Ascending aorta (tissue), 2 donors: ENCODE measurements at regions not wholly inside any gene's neighbourhood (a gene's known extent, or its start where the extent isn't known, plus 50 kb on each side); places are given as distances from the start of the nearest gene placed in this dataset.

Experiments
- DNase-seq, 2 donors: peaks; one replicate each; pipeline ENCODE4 v3.0.0-alpha.2; 2019; ENCODE audit warnings: low spot score in 2 of 2
- H3K27ac ChIP-seq, 2 donors: fragments of 200-600 bp; sonication (generic); one replicate each; pipeline ENCODE4 v1.5.1; 2016 to 2017; ENCODE audit warnings: mild to moderate bottlenecking in 1 of 2
- H3K27me3 ChIP-seq: fragments of 200-600 bp; sonication (generic); one replicate; pipeline ENCODE4 v1.5.1; 2017
- H3K36me3 ChIP-seq, 2 donors: fragments of 200-600 bp; sonication (generic); one replicate each; pipeline ENCODE4 v1.5.1; 2016
- H3K4me1 ChIP-seq, 2 donors: fragments of 200-600 bp; sonication (generic); one replicate each; pipeline ENCODE4 v1.5.1; 2016 to 2017; ENCODE audit warnings: mild to moderate bottlenecking in 1 of 2
- H3K4me3 ChIP-seq, 2 donors: fragments of 200-600 bp; sonication (generic); one replicate each; pipeline ENCODE4 v1.5.1; 2016 to 2017; ENCODE audit warnings: mild to moderate bottlenecking in 1 of 2
- H3K9me3 ChIP-seq, 2 donors: fragments of 200-600 bp; sonication (generic); one replicate each; pipeline ENCODE4 v1.5.1; 2016
- CTCF ChIP-seq, 3 experiments: fragments of 200-600 bp in 2 of 3; fragments of 450-650 bp in 1 of 3; sonication (generic) in 2 of 3; IDR thresholded peaks; one replicate each; pipeline ENCODE4 v1.5.1; 2016 to 2019; ENCODE audit warnings: antibody characterized with exemption in 3 of 3, mild to moderate bottlenecking in 1 of 3, moderate library complexity in 1 of 3
- intact Hi-C: fragments of 100-400 bp; cut with DNase I; formaldehyde crosslinking; loops from one replicate; pipeline ENCODE4 v1.15.1; 2023

- DNase-seq: no peak
- no peaks in the 10 kb centered on the region for H3K27me3 ChIP-seq
- intact Hi-C loops: no loop called here
- H3K27ac ChIP-seq: no peak overlapping the region
- no peak for TF ChIP-seq CTCF (IDR thresholded peaks at IDR 0.05)
- H3K9me3 ChIP-seq: no peaks in the 10 kb centered on the region
- H3K4me3 ChIP-seq: no peak overlapping the region
- H3K36me3 ChIP-seq: no peaks in the 10 kb centered on the region
- H3K4me1 ChIP-seq: no peaks in the 10 kb centered on the region
Observed at GRCh38 chr13:38483623-38484022, 134.0 kb downstream of the UFM1 start.

GRCh38 chr13:38490657-38491056, 141.0 kb downstream of the UFM1 start:
- TF ChIP-seq CTCF (IDR thresholded peaks at IDR 0.05): no peak
- H3K27me3 ChIP-seq: no peaks in the 10 kb centered on the region
- intact Hi-C loops: no loop called here
- DNase-seq: no peak
- H3K4me3 ChIP-seq: no peak overlapping the region
- no peaks in the 10 kb centered on the region for H3K4me1 ChIP-seq
- H3K9me3 ChIP-seq: no peaks in the 10 kb centered on the region
- no peak overlapping the region for H3K27ac ChIP-seq
- no peaks in the 10 kb centered on the region for H3K36me3 ChIP-seq

- Histone ChIP-seq H3K4me3 (no peak overlapping the region), H3K4me1 (no peaks in the 10 kb centered on the region)
Observed at GRCh38 chr13:38494445-38494844, 144.8 kb downstream of the UFM1 start.

GRCh38 chr13:38496917-38497316, 147.3 kb downstream of the UFM1 start:
- H3K27ac ChIP-seq: no peak overlapping the region
- H3K9me3 ChIP-seq: no peaks in the 10 kb centered on the region
- intact Hi-C loops: no loop called here
- no peak for TF ChIP-seq CTCF (IDR thresholded peaks at IDR 0.05)
- no peak for DNase-seq
- H3K4me1 ChIP-seq: no peaks in the 10 kb centered on the region
- no peak overlapping the region for H3K4me3 ChIP-seq
- no peaks in the 10 kb centered on the region for H3K27me3 ChIP-seq
- H3K36me3 ChIP-seq: no peaks in the 10 kb centered on the region

More at GRCh38 chr13:38494445-38494844, 144.8 kb downstream of the UFM1 start:
- intact Hi-C loops: no loop called here
- Histone ChIP-seq H3K9me3 (no peaks in the 10 kb centered on the region), H3K36me3 (no peaks in the 10 kb centered on the region), H3K27me3 (no peaks in the 10 kb centered on the region), H3K27ac (no peak overlapping the region)
- no peak for DNase-seq
- no peak for TF ChIP-seq CTCF (IDR thresholded peaks at IDR 0.05)

GRCh38 chr13:38498271-38498670, 148.6 kb downstream of the UFM1 start:
- TF ChIP-seq CTCF (IDR thresholded peaks at IDR 0.05): no peak
- no peaks in the 10 kb centered on the region for H3K36me3 ChIP-seq
- no peaks in the 10 kb centered on the region for H3K4me1 ChIP-seq

GRCh38 chr13:38514575-38514974, 164.9 kb downstream of the UFM1 start:
- Histone ChIP-seq H3K36me3 (no peaks in the 10 kb centered on the region), H3K27me3 (no peaks in the 10 kb centered on the region), H3K4me1 (no peaks in the 10 kb centered on the region), H3K9me3 (no peaks in the 10 kb centered on the region), H3K27ac (no peak overlapping the region), H3K4me3 (no peak overlapping the region)
- intact Hi-C loops: no loop called here
- TF ChIP-seq CTCF (IDR thresholded peaks at IDR 0.05): no peak
- no peak for DNase-seq

More at GRCh38 chr13:38498271-38498670, 148.6 kb downstream of the UFM1 start:
- intact Hi-C loops: no loop called here
- Histone ChIP-seq H3K9me3 (no peaks in the 10 kb centered on the region), H3K27me3 (no peaks in the 10 kb centered on the region), H3K27ac (no peak overlapping the region), H3K4me3 (no peak overlapping the region)
- DNase-seq: no peak
